ENCODE measurements at regions not wholly inside any gene's neighbourhood (a gene's known extent, or its start where the extent isn't known, plus 50 kb on each side); places are given as distances from the start of the nearest gene placed in this dataset.

- DNase-seq (ENCODE audit: low read depth in 2 of 3, low spot score in 2 of 3), result no peak
Observed at GRCh38 chr14:71201840-71202239, 294.6 kb downstream of the PCNX1 start.

GRCh38 chr14:71202881-71203280 is 295.6 kb downstream of the PCNX1 start:
- DNase-seq (ENCODE audit: low read depth in 2 of 3, low spot score in 2 of 3), result no peak

GRCh38 chr14:71203306-71203705 is 296.0 kb downstream of the PCNX1 start:
- no peak for DNase-seq (ENCODE audit: low read depth in 2 of 3, low spot score in 2 of 3)

- DNase-seq (ENCODE audit: low read depth in 2 of 3, low spot score in 2 of 3), result no peak
Observed at GRCh38 chr14:71204231-71204630, 297.0 kb downstream of the PCNX1 start.

- no peak for DNase-seq (ENCODE audit: low read depth in 2 of 3, low spot score in 2 of 3)
Observed at GRCh38 chr14:71204768-71205167, 297.5 kb downstream of the PCNX1 start.

GRCh38 chr14:71206123-71206522 is 298.9 kb downstream of the PCNX1 start:
- no peak for DNase-seq (ENCODE audit: low read depth in 2 of 3, low spot score in 2 of 3)

- DNase-seq (ENCODE audit: low read depth in 2 of 3, low spot score in 2 of 3), result no peak
Observed at GRCh38 chr14:71206766-71207371, 299.6 kb downstream of the PCNX1 start.

- DNase-seq (ENCODE audit: low read depth in 2 of 3, low spot score in 2 of 3), result no peak
Observed at GRCh38 chr14:71208702-71209357, 301.6 kb downstream of the PCNX1 start.

GRCh38 chr14:71209888-71210287 is 302.6 kb downstream of the PCNX1 start:
- no peak for DNase-seq (ENCODE audit: low read depth in 2 of 3, low spot score in 2 of 3)

- DNase-seq (ENCODE audit: low read depth in 2 of 3, low spot score in 2 of 3), result no peak
Observed at GRCh38 chr14:71212093-71212492, 304.8 kb downstream of the PCNX1 start.

GRCh38 chr14:71212683-71213107 is 305.4 kb downstream of the PCNX1 start:
- no peak for DNase-seq (ENCODE audit: low read depth in 2 of 3, low spot score in 2 of 3)

GRCh38 chr14:71214241-71214640 is 307.0 kb downstream of the PCNX1 start:
- no peak for DNase-seq (ENCODE audit: low read depth in 2 of 3, low spot score in 2 of 3)

- DNase-seq (ENCODE audit: low read depth in 2 of 3, low spot score in 2 of 3), result no peak
Observed at GRCh38 chr14:71220462-71220861, 313.2 kb downstream of the PCNX1 start.

GRCh38 chr14:71221119-71221518 is 313.9 kb downstream of the PCNX1 start:
- DNase-seq (ENCODE audit: low read depth in 2 of 3, low spot score in 2 of 3), result no peak

GRCh38 chr14:71225113-71225512 is 317.9 kb downstream of the PCNX1 start:
- DNase-seq (ENCODE audit: low read depth in 2 of 3, low spot score in 2 of 3), result no peak

- DNase-seq (ENCODE audit: low read depth in 2 of 3, low spot score in 2 of 3), result no peak
Observed at GRCh38 chr14:71228711-71229110, 321.5 kb downstream of the PCNX1 start.

- DNase-seq (ENCODE audit: low read depth in 2 of 3, low spot score in 2 of 3), result no peak
Observed at GRCh38 chr14:71229875-71230274, 322.6 kb downstream of the PCNX1 start.

GRCh38 chr14:71230897-71231296 is 323.6 kb downstream of the PCNX1 start:
- no peak for DNase-seq (ENCODE audit: low read depth in 2 of 3, low spot score in 2 of 3)

- DNase-seq (ENCODE audit: low read depth in 2 of 3, low spot score in 2 of 3), result no peak
Observed at GRCh38 chr14:71231521-71232393, 324.5 kb downstream of the PCNX1 start.

- no peak for DNase-seq (ENCODE audit: low read depth in 2 of 3, low spot score in 2 of 3)
Observed at GRCh38 chr14:71232506-71232905, 325.2 kb downstream of the PCNX1 start.

- DNase-seq (ENCODE audit: low read depth in 2 of 3, low spot score in 2 of 3), result no peak
Observed at GRCh38 chr14:71235875-71236274, 328.6 kb downstream of the PCNX1 start.

GRCh38 chr14:71236487-71236886 is 329.2 kb downstream of the PCNX1 start:
- DNase-seq (ENCODE audit: low read depth in 2 of 3, low spot score in 2 of 3), result no peak
